ENCODE measurements at regions not wholly inside any gene's neighbourhood (a gene's known extent, or its start where the extent isn't known, plus 50 kb on each side); places are given as distances from the start of the nearest gene placed in this dataset.

- no peak for DNase-seq (ENCODE audit: low read depth, low spot score)
These were observed 62.2 kb upstream of the LPP start for GRCh38 chr3:188091746-188092145.

DNA sequence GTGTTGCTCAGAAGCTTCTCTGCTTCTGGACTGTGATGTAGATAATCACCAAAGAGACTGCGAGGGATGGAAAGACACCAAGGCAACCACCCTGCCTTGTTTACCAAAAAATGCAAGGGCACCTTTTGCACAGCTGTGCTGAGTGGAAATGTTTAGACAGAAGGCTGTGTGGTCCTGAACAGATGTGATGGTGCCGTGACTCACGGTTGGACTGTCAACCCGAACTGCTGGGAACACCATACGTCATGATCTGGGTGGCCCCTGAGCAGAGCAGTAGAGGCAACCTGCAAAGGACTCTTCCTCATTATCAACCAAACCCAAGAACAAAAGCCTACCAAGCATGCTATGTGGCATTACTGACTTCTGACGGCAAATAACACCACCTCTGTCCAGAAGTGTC, 61.3 kb upstream of the LPP start:
- TF ChIP-seq YY1 (IDR thresholded peaks at IDR 0.05; ENCODE audit: insufficient read depth, insufficient read length) (no peak), ZNF274 (IDR thresholded peaks at IDR 0.05; ENCODE audit: low read depth, low read length) (no peak), SUZ12 (IDR thresholded peaks at IDR 0.05; ENCODE audit: extremely low read depth, insufficient read depth, insufficient read length) (no peak)
- Histone ChIP-seq H3K36me3 (ENCODE audit: insufficient read depth, insufficient read length, low read length) (no peaks in the 10 kb centered on the region), H3K4me3 (ENCODE audit: insufficient read length, low read depth) (no peak overlapping the region), H3K27me3 (ENCODE audit: insufficient read depth, insufficient read length) (no peaks in the 10 kb centered on the region), H3K9me3 (ENCODE audit: insufficient read depth, low read length) (no peaks in the 10 kb centered on the region), H3K4me1 (ENCODE audit: insufficient read depth, insufficient read length) (no peaks in the 10 kb centered on the region), H3K9ac (ENCODE audit: insufficient read length, low read depth) (no peak overlapping the region)
- DNase-seq (ENCODE audit: low read depth, low spot score) = no peak

More at GRCh38 chr3:188091746-188092145, 62.2 kb upstream of the LPP start:
- no peaks in the 10 kb centered on the region for H3K4me1 ChIP-seq (ENCODE audit: insufficient read depth, insufficient read length)
- H3K4me3 ChIP-seq (ENCODE audit: insufficient read length, low read depth) = no peak overlapping the region
- no peak overlapping the region for H3K9ac ChIP-seq (ENCODE audit: insufficient read length, low read depth)
- H3K9me3 ChIP-seq (ENCODE audit: insufficient read depth, low read length) = no peaks in the 10 kb centered on the region
- H3K36me3 ChIP-seq (ENCODE audit: insufficient read depth, insufficient read length, low read length) = no peaks in the 10 kb centered on the region
- H3K27me3 ChIP-seq (ENCODE audit: insufficient read depth, insufficient read length) = no peaks in the 10 kb centered on the region
- TF ChIP-seq ZNF274 (IDR thresholded peaks at IDR 0.05; ENCODE audit: low read depth, low read length) = no peak
- TF ChIP-seq YY1 (IDR thresholded peaks at IDR 0.05; ENCODE audit: insufficient read depth, insufficient read length) = no peak
- no peak for TF ChIP-seq SUZ12 (IDR thresholded peaks at IDR 0.05; ENCODE audit: extremely low read depth, insufficient read depth, insufficient read length)

DNA sequence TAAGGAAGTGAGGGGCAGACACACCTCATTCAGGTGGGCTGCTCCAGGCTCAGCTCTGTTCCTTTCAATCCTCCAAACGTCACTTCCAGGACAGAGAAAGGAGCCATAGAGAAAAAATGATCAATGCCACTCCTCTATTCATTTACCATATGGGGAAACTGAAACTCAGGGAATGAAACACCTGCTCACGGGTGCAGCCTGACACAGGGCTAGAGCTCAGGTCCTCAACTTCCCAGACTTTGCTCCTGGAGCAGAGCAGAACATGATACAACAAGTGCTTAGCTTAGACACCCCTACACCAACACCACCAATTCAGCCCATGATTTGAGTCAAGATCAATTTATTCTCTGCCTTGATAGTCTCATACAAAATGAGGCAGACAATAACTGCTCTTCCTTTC, 58.5 kb upstream of the LPP start:
- no peak for DNase-seq (ENCODE audit: low read depth, low spot score)
- Histone ChIP-seq H3K4me3 (ENCODE audit: insufficient read length, low read depth) (no peak overlapping the region), H3K9ac (ENCODE audit: insufficient read length, low read depth) (no peak overlapping the region), H3K36me3 (ENCODE audit: insufficient read depth, insufficient read length, low read length) (no peaks in the 10 kb centered on the region), H3K27me3 (ENCODE audit: insufficient read depth, insufficient read length) (no peaks in the 10 kb centered on the region), H3K9me3 (ENCODE audit: insufficient read depth, low read length) (peaks cover 5% of the 10 kb centered on the region; the same call in 1 of the 2 replicates), H3K4me1 (ENCODE audit: insufficient read depth, insufficient read length) (no peaks in the 10 kb centered on the region)
- no peak for TF ChIP-seq ZNF274 (IDR thresholded peaks at IDR 0.05; ENCODE audit: low read depth, low read length)
- TF ChIP-seq SUZ12 (IDR thresholded peaks at IDR 0.05; ENCODE audit: extremely low read depth, insufficient read depth, insufficient read length) = no peak
- TF ChIP-seq YY1 (IDR thresholded peaks at IDR 0.05; ENCODE audit: insufficient read depth, insufficient read length) = no peak

DNA sequence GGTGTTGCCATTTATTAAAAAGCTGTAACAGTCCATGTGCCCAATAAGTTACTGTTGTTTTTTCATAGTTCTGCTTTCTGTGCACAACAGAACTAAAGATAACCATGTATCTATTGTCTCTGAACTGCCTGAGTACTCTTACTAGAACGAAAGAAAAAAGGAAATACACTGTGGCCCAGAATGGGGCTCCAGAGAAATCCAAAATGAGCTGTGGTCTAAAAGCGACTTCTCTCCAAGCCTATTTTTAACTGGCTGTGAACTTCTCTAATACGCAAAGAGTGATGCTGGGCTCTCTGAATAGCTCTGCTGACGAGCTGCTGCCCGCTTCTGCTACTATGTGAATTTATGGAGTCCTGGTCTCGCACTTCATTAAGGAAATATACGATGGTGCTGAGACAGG, 56.2 kb upstream of the LPP start:
- no peak overlapping the region for H3K9ac ChIP-seq (ENCODE audit: insufficient read length, low read depth)
- H3K4me3 ChIP-seq (ENCODE audit: insufficient read length, low read depth) = no peak overlapping the region
- no peak for DNase-seq (ENCODE audit: low read depth, low spot score)

GRCh38 chr3:188099907-188100306, 54.0 kb upstream of the LPP start:
- H3K4me3 ChIP-seq (ENCODE audit: insufficient read length, low read depth) = no peak overlapping the region
- TF ChIP-seq ZNF274 (IDR thresholded peaks at IDR 0.05; ENCODE audit: low read depth, low read length) (no peak), SUZ12 (IDR thresholded peaks at IDR 0.05; ENCODE audit: extremely low read depth, insufficient read depth, insufficient read length) (no peak)
- no peaks in the 10 kb centered on the region for H3K4me1 ChIP-seq (ENCODE audit: insufficient read depth, insufficient read length)

More for the DNA sequence above, 56.2 kb upstream of the LPP start:
- Histone ChIP-seq H3K27me3 (ENCODE audit: insufficient read depth, insufficient read length) (no peaks in the 10 kb centered on the region), H3K4me1 (ENCODE audit: insufficient read depth, insufficient read length) (no peaks in the 10 kb centered on the region), H3K9me3 (ENCODE audit: insufficient read depth, low read length) (peaks cover 15% of the 10 kb centered on the region), H3K36me3 (ENCODE audit: insufficient read depth, insufficient read length, low read length) (no peaks in the 10 kb centered on the region)
- no peak for TF ChIP-seq YY1 (IDR thresholded peaks at IDR 0.05; ENCODE audit: insufficient read depth, insufficient read length)
- no peak for TF ChIP-seq ZNF274 (IDR thresholded peaks at IDR 0.05; ENCODE audit: low read depth, low read length)
- no peak for TF ChIP-seq SUZ12 (IDR thresholded peaks at IDR 0.05; ENCODE audit: extremely low read depth, insufficient read depth, insufficient read length)

DNA sequence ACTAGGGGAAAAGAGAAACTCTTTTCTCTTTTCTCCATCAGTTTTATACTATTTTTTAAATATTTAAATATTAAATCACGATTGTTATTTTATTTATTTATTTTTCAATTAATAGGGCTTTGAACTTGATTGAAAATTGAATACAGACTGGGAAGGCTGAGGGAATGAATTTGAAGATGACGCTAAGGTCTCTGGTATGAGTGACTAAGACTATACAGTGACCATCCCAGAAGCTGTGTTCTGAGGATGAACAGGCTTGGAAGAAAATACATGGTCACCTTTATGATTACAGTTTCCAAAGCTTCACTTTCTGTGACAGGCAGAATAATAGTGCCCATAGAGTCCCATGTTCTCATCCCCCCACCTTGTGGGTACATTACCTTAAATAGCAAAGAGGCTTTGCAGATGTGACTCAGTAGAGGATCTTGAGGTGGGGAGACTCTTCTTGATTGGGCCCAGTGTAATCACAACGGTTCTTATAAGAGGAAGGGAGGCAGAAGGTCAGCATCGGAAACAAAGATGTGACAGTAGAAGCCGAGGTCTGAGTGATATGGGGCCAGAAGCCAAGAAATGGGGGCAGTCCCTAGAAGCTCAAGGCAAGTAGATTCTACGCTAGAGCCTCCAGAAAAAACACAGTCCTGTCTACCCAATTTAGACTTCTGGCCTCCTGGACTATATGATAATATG, 51.0 kb upstream of the LPP start:
- no peak for TF ChIP-seq SUZ12 (IDR thresholded peaks at IDR 0.05; ENCODE audit: extremely low read depth, insufficient read depth, insufficient read length)
- TF ChIP-seq ZNF274 (IDR thresholded peaks at IDR 0.05; ENCODE audit: low read depth, low read length) = no peak
- no peak for TF ChIP-seq YY1 (IDR thresholded peaks at IDR 0.05; ENCODE audit: insufficient read depth, insufficient read length)
- Histone ChIP-seq H3K4me1 (ENCODE audit: insufficient read depth, insufficient read length) (no peaks in the 10 kb centered on the region), H3K27me3 (ENCODE audit: insufficient read depth, insufficient read length) (no peaks in the 10 kb centered on the region), H3K36me3 (ENCODE audit: insufficient read depth, insufficient read length, low read length) (no peaks in the 10 kb centered on the region), H3K4me3 (ENCODE audit: insufficient read length, low read depth) (no peak overlapping the region), H3K9me3 (ENCODE audit: insufficient read depth, low read length) (peaks cover 15% of the 10 kb centered on the region), H3K9ac (ENCODE audit: insufficient read length, low read depth) (no peak overlapping the region)
- DNase-seq (ENCODE audit: low read depth, low spot score) = no peak

More at GRCh38 chr3:188099907-188100306, 54.0 kb upstream of the LPP start:
- Histone ChIP-seq H3K27me3 (ENCODE audit: insufficient read depth, insufficient read length) (no peaks in the 10 kb centered on the region), H3K9ac (ENCODE audit: insufficient read length, low read depth) (no peak overlapping the region), H3K36me3 (ENCODE audit: insufficient read depth, insufficient read length, low read length) (no peaks in the 10 kb centered on the region), H3K9me3 (ENCODE audit: insufficient read depth, low read length) (peaks cover 15% of the 10 kb centered on the region)
- no peak for DNase-seq (ENCODE audit: low read depth, low spot score)

- no peak for DNase-seq (ENCODE audit: low read depth, low spot score)
- no peaks in the 10 kb centered on the region for H3K4me1 ChIP-seq (ENCODE audit: insufficient read depth, insufficient read length)
These were observed 49.9 kb upstream of the LPP start for GRCh38 chr3:188104050-188104449.

More at GRCh38 chr3:188104050-188104449, 49.9 kb upstream of the LPP start:
- Histone ChIP-seq H3K9ac (ENCODE audit: insufficient read length, low read depth) (no peak overlapping the region), H3K36me3 (ENCODE audit: insufficient read depth, insufficient read length, low read length) (no peaks in the 10 kb centered on the region), H3K9me3 (ENCODE audit: insufficient read depth, low read length) (peaks cover 15% of the 10 kb centered on the region), H3K4me3 (ENCODE audit: insufficient read length, low read depth) (no peak overlapping the region), H3K27me3 (ENCODE audit: insufficient read depth, insufficient read length) (no peaks in the 10 kb centered on the region)
- TF ChIP-seq SUZ12 (IDR thresholded peaks at IDR 0.05; ENCODE audit: extremely low read depth, insufficient read depth, insufficient read length) = no peak
- TF ChIP-seq ZNF274 (IDR thresholded peaks at IDR 0.05; ENCODE audit: low read depth, low read length) = no peak
- TF ChIP-seq YY1 (IDR thresholded peaks at IDR 0.05; ENCODE audit: insufficient read depth, insufficient read length) = no peak
